Right atrium auricular region (tissue), 2 donors: ENCODE measurements at regions not wholly inside any gene's neighbourhood (a gene's known extent, or its start where the extent isn't known, plus 50 kb on each side); places are given as distances from the start of the nearest gene placed in this dataset.

Experiments
- DNase-seq: peaks from one replicate; pipeline ENCODE4 v3.0.0-alpha.2; 2019; ENCODE audit warnings: low spot score
- H3K27ac ChIP-seq, 2 donors: fragments of 200-600 bp; sonication (generic); 1 replicate in 1 of 2; 2 replicates in 1 of 2; pipeline ENCODE4 v1.5.1; 2016 to 2019
- H3K27me3 ChIP-seq, 2 donors: fragments of 200-600 bp; sonication (generic); one replicate each; pipeline versions ENCODE4 v1.5.1 to v1.6.0; 2017 to 2019
- H3K36me3 ChIP-seq: fragments of 200-600 bp; sonication (generic); one replicate; pipeline ENCODE4 v1.5.1; 2016
- H3K4me1 ChIP-seq, 2 donors: fragments of 200-600 bp; sonication (generic); one replicate each; pipeline versions ENCODE4 v1.5.1 to v1.6.0; 2017 to 2019
- H3K4me3 ChIP-seq, 2 donors: fragments of 200-600 bp; sonication (generic); 1 replicate in 1 of 2; 2 replicates in 1 of 2; pipeline ENCODE4 v1.5.1; 2017 to 2019; ENCODE audit warnings: mild to moderate bottlenecking in 1 of 2, moderate library complexity in 1 of 2
- H3K9me3 ChIP-seq, 2 donors: fragments of 200-600 bp; sonication (generic); one replicate each; pipeline ENCODE4 v1.5.1; 2019
- CTCF ChIP-seq, 2 donors: fragments of 200-600 bp; sonication (generic); IDR thresholded peaks; one replicate each; pipeline ENCODE4 v1.5.1; 2019; ENCODE audit warnings: antibody characterized with exemption in 2 of 2

- no peak for TF ChIP-seq CTCF (IDR thresholded peaks at IDR 0.05)
- Histone ChIP-seq H3K27me3 (no peaks in the 10 kb centered on the region), H3K36me3 (no peaks in the 10 kb centered on the region), H3K4me1 (no peaks in the 10 kb centered on the region), H3K4me3 (no peak overlapping the region), H3K27ac (peak overlapping the region in 1 of 2 donors; percentile 86), H3K9me3 (no peaks in the 10 kb centered on the region)
- no peak for DNase-seq
These were observed 117.9 kb upstream of the MYOCD start for GRCh38 chr17:12547831-12548230.

- H3K36me3 ChIP-seq, result no peaks in the 10 kb centered on the region
- no peaks in the 10 kb centered on the region for H3K9me3 ChIP-seq
- H3K27ac ChIP-seq, result peak overlapping the region; percentile 67 to 86
- H3K27me3 ChIP-seq, result no peaks in the 10 kb centered on the region
- no peaks in the 10 kb centered on the region for H3K4me1 ChIP-seq
- no peak for DNase-seq
- no peak for TF ChIP-seq CTCF (IDR thresholded peaks at IDR 0.05)
- H3K4me3 ChIP-seq, result no peak overlapping the region
These were observed 117.1 kb upstream of the MYOCD start for GRCh38 chr17:12548558-12548957.

GRCh38 chr17:12549499-12550041, 116.1 kb upstream of the MYOCD start:
- no peaks in the 10 kb centered on the region for H3K27me3 ChIP-seq
- H3K4me3 ChIP-seq, result peak overlapping the region; percentile 23 to 32
- no peak for DNase-seq
- no peak for TF ChIP-seq CTCF (IDR thresholded peaks at IDR 0.05)
- no peaks in the 10 kb centered on the region for H3K4me1 ChIP-seq
- peak overlapping the region; percentile 67 to 86 for H3K27ac ChIP-seq
- H3K9me3 ChIP-seq, result no peaks in the 10 kb centered on the region
- no peaks in the 10 kb centered on the region for H3K36me3 ChIP-seq

- peak overlapping the region in 1 of 2 donors; percentile 12 for H3K27ac ChIP-seq
- H3K36me3 ChIP-seq, result no peaks in the 10 kb centered on the region
- no peaks in the 10 kb centered on the region for H3K9me3 ChIP-seq
- no peak overlapping the region for H3K4me3 ChIP-seq
- H3K4me1 ChIP-seq, result no peaks in the 10 kb centered on the region
- no peaks in the 10 kb centered on the region for H3K27me3 ChIP-seq
- no peak for TF ChIP-seq CTCF (IDR thresholded peaks at IDR 0.05)
- no peak for DNase-seq
These were observed 112.1 kb upstream of the MYOCD start for GRCh38 chr17:12553625-12554024.

GRCh38 chr17:12554251-12554650, 111.4 kb upstream of the MYOCD start:
- no peak for TF ChIP-seq CTCF (IDR thresholded peaks at IDR 0.05)
- Histone ChIP-seq H3K4me3 (no peak overlapping the region), H3K9me3 (no peaks in the 10 kb centered on the region), H3K36me3 (no peaks in the 10 kb centered on the region), H3K27ac (no peak overlapping the region), H3K4me1 (no peaks in the 10 kb centered on the region), H3K27me3 (no peaks in the 10 kb centered on the region)
- no peak for DNase-seq

GRCh38 chr17:12566291-12566690, 99.4 kb upstream of the MYOCD start:
- H3K27me3 ChIP-seq, result no peaks in the 10 kb centered on the region
- no peak for DNase-seq
- H3K36me3 ChIP-seq, result no peaks in the 10 kb centered on the region
- no peak for TF ChIP-seq CTCF (IDR thresholded peaks at IDR 0.05)
- peaks cover 0 to 29% of the 10 kb centered on the region in 2 donors for H3K4me1 ChIP-seq
- H3K4me3 ChIP-seq, result no peak overlapping the region
- peak overlapping the region in 1 of 2 donors; percentile 55 for H3K27ac ChIP-seq
- H3K9me3 ChIP-seq, result no peaks in the 10 kb centered on the region
